GM19397 (cell line): ENCODE measurements at regions not wholly inside any gene's neighbourhood (a gene's known extent, or its start where the extent isn't known, plus 50 kb on each side); places are given as distances from the start of the nearest gene placed in this dataset.

Source experiments
- ATAC-seq: cut with Tn5 transposase; IDR thresholded peaks from one replicate; pipeline ENCODE4 v1.9.1; 2021; ENCODE audit warnings: mild to moderate bottlenecking, moderate library complexity; ENCODE audit not compliant: unreplicated experiment

- no peak for ATAC-seq
These were observed 135.5 kb upstream of the COL8A1 start for GRCh38 chr3:99502871-99503270.

DNA sequence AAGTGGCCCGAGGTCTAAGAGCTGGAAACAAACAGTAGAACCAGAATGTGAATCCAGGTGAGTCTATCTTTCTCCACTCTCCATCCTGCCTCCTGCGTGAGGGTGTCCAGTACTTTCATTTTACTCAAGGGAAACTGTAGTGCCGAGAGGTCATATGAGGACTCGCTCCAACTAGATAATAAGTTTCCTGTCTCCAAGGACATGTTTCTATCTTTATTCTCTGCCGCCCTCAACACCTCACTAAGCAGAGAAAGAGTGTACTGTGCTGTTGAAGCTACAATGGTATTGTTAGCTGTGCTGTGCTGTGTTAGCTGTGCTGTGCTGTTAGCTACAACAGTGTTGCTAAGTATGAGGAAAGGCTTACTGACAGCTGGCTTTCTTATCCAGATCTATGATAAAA lies 137.9 kb upstream of the COL8A1 start:
- no peak for ATAC-seq

DNA sequence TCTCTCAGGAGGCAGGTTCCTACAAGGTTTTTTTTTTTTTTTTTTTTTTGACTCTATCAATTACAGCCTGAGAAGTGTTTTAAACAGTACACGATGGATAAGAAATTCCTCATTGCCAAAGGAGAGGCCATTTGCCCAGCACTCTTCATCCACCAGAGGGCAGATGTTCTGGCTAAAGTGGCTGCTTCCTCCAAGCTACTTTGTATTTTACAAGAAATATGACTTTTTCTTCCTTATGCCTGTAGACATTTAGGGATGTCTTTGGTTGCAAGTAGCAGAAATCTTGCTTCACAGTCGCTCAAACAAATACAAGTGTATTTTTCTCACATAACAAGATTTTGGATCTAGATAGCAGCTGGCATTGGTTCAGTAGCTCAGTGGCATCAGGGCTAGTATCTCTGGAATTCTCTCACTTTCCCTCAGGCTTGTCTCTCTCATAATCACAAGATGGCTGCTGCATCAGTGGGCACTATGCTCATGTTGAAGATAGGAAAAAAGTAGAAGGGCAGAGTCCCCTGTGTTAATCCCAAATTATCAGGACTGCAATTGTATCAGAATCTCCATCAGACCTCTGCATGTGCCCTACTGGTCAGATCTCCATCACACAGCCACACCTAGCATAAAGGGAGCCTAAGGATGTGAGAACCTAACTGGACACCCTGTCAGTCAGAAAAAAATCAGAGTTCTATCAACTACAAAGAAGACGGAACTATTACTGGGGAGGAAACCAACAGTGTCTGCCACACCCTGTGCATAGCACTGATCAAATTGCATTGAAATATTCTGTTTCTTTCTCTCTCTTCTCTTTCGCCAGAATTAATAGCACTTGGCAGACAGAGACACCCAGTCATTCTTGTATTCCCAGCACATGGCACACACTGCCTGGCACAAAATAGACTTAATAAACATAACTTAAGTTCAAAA lies 138.9 kb upstream of the COL8A1 start:
- no peak for ATAC-seq

DNA sequence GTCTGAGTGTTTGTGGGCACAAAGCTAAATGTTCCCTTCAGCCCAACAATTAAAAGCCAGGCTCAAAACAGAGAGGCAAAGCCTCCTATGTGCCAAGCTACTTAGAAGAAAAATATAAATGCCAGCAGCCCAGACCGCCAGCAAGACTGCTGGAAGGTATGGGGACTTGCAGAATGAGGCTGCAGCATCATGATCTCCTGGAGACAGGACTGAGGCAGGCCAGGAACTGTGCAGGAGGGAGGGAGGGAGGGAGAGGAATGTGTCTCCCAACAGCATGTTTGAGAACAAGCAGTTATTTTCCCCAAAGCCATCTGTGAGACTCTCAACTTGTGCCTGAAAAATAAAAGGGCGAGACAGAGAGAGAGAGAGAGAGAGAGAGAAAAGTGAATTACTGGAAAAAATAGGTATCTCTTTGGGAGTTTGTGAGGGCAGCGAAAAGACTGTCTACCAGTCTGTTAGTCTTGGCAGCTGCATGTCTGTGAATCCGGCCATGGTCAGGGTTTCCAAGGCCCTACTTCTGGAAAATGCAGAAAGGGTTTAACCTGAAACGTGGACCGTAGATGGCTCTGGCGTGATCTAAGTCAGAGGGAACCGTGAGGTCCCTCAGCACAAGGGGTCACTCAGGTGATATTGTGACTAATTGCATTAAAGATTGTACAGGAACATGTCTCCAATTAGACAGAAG lies 139.7 kb upstream of the COL8A1 start:
- no peak for ATAC-seq

DNA sequence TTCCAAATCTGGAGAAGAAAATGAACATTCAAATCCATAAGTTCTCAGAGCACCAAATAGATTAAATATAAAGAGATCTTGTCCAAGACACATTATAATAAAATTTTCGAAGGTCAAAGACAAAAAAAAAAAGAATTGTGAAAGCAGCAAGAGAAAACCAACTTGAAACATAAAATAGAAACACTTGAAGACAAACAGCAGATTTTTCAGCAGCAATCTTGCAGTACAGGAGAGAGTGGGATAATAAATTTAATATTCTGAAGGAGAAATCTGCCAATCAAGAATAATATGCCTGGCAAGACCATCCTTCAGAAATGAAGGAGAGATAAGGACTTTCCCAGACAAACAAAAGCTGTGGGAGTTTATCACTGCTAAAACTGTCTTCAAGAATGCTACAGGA lies 150.5 kb upstream of the COL8A1 start:
- ATAC-seq = no peak

DNA sequence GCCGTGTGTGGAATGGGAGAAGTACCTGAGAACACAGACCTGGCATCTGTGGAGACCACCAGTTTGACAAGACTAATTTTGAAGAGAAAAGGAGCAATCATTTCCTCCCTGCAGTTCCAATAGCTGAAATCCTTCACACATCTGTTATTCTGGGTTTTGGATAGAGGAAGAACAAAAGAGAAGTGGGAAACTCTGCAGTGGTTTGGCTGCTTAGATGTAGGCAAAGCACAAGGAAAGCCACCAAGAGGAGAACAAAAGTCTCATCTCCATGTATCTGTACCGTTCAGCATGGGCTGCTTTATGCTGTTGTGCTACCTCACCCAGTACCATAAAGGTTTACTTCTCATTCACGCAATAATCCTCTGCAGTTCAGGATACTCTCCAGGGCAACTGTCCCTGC lies 153.1 kb upstream of the COL8A1 start:
- no peak for ATAC-seq

- no peak for ATAC-seq
These were observed 153.5 kb upstream of the COL8A1 start for GRCh38 chr3:99484871-99485270.

DNA sequence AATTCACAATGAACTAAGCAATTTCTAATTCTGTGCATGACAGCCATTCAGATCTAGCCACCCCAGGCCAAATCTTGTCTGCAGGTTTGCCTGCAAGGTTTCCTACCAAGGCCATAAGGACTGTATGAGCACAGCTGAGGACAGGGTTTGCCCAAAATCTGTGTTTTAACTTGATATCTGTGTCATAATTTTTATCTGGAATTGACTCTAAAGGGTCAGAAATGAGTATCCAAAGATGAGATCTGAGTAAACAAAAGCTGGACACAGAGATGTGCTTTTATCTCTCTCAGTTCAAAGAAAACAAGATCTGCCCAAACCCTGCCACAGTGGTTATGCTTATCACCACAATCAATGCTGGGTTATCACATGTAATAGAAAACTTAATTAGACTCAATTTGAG lies 154.6 kb upstream of the COL8A1 start:
- ATAC-seq = no peak

DNA sequence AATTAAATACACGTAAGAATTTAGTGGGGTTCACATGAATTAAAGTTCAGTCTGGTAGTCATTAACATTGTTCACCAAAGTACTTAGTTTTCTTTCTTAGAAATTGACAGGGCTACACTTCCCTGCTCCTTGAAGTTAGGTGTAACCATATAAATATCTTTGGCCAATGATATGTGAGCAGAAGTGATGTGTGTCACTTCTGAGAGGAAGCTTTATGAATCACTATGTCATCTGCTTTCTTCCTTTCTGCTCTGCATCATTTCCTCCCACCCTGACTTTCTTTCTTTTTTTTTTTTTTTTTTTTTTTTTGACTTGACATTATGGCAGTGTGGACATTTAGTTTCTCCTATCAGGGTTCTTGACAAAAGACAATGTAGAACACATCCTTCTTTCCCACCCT lies 156.2 kb upstream of the COL8A1 start:
- ATAC-seq = no peak

DNA sequence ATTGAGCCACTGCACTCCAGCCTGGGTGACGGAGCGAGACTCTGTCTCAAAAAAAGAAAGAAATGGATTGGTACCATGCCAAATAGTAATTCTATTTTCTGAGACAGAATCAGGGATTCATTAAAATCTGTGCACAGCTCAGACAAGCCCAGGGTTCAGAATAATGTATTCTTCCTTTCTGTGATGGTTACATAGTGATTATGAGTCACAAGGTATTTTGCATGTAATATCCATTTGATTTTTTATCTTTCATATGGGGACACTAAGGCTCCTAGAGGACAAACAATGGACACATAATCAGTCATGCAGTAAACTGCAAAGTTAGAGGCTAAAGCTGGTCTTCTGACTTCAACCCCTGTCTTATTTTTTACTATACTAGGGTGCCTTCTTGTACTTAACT lies 156.8 kb upstream of the COL8A1 start:
- ATAC-seq = no peak

- ATAC-seq = no peak
These were observed 158.6 kb upstream of the COL8A1 start for GRCh38 chr3:99479768-99480167.

- ATAC-seq = no peak
These were observed 160.7 kb upstream of the COL8A1 start for GRCh38 chr3:99477650-99478049.

- no peak for ATAC-seq
These were observed 163.2 kb upstream of the COL8A1 start for GRCh38 chr3:99475229-99475628.

DNA sequence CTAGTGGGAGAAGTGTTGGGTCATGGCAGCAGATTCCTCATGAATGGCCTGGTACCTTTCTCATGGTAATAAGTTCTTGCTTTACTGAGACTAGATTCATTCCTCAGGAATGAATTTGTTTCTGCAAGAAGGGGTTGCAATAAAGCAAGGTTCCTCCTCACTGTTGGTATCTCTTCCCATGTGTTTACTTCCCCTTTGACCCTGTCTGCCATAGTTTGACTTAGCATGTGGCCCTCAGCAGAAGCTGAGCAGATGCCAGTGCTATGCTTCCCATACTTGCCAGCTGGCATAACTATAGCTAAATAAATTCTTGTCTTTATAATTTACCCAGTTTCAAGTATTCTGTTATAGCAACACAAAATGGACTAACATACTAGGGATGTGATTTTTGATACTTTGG lies 163.6 kb upstream of the COL8A1 start:
- no peak for ATAC-seq

- no peak for ATAC-seq
These were observed 165.1 kb upstream of the COL8A1 start for GRCh38 chr3:99473321-99473751.

GRCh38 chr3:99472385-99472784 lies 166.0 kb upstream of the COL8A1 start:
- no peak for ATAC-seq

DNA sequence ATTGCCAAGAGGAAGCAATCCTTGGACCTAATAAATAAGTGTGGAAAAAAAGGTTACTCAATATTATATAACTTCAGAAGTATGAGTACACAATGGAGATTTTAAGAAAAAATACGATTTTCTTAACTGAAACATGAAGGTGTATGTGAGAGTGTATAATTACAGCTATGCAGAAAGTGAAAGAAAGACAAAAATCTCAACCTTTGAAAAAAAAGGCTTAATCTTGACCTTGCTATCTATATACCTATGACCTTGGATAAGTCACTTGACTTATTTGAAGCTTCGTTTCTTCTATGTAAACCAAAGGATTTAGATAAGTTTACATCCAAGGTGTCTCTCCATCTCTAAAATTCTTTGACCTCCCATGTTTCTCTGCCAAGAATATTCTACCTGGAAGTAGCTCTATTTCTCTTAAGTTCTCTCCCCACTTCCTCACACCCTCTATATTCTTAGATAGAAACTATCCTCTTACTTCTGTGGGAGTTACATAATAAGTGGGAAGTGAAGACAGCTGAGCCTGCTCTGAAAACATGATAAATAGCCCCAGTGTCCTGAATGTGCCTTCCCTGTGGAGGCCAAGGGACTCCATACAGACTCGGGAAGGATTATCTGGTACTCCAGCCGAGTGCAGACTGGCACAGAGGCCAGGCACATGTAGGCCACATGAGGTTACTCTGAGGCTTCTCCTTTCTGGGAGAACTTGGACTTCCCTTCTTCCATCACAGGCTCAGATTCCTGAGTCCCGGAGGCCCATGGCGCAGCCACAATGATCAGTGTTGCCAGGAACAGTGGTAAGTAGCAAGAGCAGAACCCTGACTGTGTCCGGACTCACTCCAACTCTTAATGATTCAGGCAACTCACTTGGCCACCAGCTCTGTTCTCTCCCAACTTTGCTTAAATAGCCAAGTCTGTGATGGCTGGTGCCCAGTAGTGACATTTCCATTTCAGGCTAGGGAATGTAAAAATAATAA lies 166.8 kb upstream of the COL8A1 start:
- no peak for ATAC-seq

- no peak for ATAC-seq
These were observed 167.6 kb upstream of the COL8A1 start for GRCh38 chr3:99470841-99471240.

- no peak for ATAC-seq
These were observed 169.5 kb upstream of the COL8A1 start for GRCh38 chr3:99468918-99469317.

GRCh38 chr3:99467420-99467819 lies 171.0 kb upstream of the COL8A1 start:
- no peak for ATAC-seq

DNA sequence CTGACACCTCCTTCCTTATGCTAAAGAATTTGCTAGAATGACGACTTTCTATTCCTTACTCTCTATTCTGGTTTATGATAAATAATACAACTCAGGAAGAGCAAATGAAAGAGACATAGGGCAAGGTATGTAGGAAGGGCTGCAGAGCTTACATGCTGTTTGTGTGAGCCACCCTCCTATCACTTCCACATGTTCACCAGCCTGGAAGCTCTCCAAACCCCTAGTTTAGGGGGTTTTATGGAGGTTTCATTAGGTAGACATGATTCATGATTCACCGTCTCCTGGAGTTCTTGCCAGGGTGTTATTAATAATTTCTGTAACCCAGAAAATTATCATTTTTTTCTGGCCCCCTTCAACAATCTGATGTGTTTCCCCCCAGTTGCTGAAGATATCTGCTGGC lies 172.1 kb upstream of the COL8A1 start:
- no peak for ATAC-seq
